ENCODE measurements at regions not wholly inside any gene's neighbourhood (a gene's known extent, or its start where the extent isn't known, plus 50 kb on each side); places are given as distances from the start of the nearest gene placed in this dataset.

GRCh38 chr14:25150934-25151790 lies 101.2 kb upstream of the STXBP6 start:
- peak; percentile 48 for DNase-seq (ENCODE audit: low spot score)

GRCh38 chr14:25150401-25150800 lies 100.5 kb upstream of the STXBP6 start:
- DNase-seq (ENCODE audit: low spot score): peak; percentile 35

DNA sequence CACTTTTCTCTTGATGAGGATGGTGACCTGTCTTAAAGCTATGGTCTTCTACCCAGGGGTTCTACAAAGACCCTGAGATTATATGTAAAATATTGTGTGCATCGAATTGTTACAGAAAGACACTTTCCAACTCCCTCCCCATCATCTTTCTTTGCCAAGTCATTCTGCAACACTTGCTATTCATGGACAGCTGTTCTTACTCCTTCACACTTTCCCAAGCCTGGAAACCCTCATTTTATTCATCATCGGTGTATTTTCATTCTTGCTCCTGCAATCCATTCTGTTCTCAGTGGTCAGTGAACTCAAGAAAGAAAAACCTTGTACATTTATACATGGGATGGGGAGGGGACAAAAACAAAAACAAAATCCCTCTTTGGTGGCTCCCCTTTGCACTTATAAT lies 90.5 kb upstream of the STXBP6 start:
- no peak for DNase-seq (ENCODE audit: low spot score)

- DNase-seq (ENCODE audit: low spot score): no peak
Observed at GRCh38 chr14:25136811-25137210, 86.9 kb upstream of the STXBP6 start.

DNA sequence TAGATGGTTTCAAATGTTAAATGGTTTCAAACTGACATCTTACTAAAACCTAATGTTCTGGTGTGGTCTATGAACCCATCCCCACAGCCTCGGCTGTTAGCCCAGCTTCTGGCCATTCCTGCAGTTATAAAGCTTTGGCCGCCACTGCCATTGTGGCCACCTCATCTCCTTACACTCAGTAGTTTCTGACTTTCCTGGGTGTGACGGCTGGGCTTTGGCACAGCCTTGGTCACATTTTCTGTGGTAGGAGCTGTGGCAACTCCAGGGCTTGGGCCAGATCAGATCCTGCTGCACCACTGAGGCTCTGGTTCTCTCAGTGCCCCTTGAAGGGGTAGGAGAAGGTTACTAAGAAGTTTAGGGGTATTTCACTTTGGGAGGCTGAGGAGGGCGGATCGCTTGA lies 84.2 kb upstream of the STXBP6 start:
- DNase-seq (ENCODE audit: low spot score): no peak

DNA sequence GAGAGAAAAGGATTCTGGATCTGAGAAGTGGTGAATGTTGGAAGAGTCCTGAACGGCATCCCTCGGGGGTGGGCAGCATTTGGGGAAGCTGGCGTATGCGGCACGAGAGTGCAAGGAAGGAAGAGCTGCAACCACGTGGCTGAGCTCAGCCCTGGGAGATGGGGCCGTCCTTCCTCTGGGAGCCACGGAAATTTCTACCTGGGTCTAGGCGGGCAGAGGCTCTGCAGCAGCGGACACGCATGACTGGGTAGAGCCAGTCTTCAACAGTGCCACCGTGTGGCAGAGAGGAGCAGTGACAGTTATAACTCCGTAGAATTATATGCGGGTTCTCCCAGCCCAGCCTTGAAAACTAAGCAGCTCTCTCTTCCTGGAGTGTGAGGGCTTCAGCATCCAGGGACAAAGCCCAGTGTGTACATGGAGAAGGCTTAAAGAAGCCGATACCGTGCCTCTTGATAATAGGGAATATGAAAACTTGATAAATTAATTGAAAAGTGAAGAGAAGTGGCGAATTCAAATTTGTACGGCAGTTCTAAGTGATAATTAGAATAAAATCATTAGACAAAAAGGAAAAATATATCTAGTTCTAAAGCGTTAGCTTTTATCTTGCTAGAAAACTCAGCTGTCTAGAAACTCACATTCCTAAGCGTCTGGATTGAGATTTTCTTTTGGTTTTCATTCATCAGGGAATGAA lies 82.9 kb upstream of the STXBP6 start:
- DNase-seq (ENCODE audit: low spot score): peak; percentile 66

- DNase-seq (ENCODE audit: low spot score): no peak
Observed at GRCh38 chr14:25132094-25132493, 82.1 kb upstream of the STXBP6 start.

GRCh38 chr14:25122843-25123242 lies 72.9 kb upstream of the STXBP6 start:
- DNase-seq (ENCODE audit: low spot score): no peak

DNA sequence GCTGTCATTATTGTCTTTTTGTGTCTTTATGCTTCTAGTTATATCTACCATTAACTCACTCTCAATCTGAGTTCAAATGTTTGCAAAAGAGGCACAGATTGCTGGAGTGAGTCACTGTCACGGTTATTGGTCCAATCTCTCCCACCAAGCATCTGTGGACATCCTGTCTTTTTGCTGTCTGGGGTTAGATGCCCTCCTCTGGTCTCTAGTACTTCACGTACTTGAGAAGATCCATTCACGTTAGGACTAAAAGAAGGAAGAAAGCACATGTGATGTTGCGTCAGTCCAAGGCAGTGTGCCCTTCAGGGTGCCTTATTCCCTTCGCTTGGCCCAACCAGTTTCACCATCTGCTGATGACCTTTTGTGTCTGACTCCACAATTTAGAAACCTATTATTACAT lies 72.3 kb upstream of the STXBP6 start:
- no peak for DNase-seq (ENCODE audit: low spot score)

GRCh38 chr14:25121337-25122129 lies 71.6 kb upstream of the STXBP6 start:
- DNase-seq (ENCODE audit: low spot score): peak; percentile 11

- no peak for DNase-seq (ENCODE audit: low spot score)
Observed at GRCh38 chr14:25120261-25120660, 70.3 kb upstream of the STXBP6 start.

DNA sequence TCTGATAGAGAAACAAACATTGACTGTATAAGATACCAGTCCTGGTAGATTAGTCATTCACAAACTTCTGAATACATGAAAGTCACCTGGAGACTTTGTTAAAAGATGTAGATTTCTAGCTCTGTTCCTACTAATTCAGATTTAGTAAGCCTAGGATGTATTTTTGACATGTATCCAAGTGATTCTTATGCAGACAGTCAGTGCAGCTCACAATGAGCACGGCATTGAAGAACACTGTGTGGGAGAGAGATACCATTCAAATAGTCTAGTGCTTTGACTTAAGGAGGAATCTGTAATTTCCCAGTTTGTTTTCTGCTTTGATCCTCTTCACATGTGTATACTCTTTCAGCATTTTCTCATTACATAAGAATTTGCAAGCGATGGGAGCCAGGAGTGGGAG lies 68.7 kb upstream of the STXBP6 start:
- no peak for DNase-seq (ENCODE audit: low spot score)

GRCh38 chr14:25117342-25117741 lies 67.4 kb upstream of the STXBP6 start:
- DNase-seq (ENCODE audit: low spot score): no peak

DNA sequence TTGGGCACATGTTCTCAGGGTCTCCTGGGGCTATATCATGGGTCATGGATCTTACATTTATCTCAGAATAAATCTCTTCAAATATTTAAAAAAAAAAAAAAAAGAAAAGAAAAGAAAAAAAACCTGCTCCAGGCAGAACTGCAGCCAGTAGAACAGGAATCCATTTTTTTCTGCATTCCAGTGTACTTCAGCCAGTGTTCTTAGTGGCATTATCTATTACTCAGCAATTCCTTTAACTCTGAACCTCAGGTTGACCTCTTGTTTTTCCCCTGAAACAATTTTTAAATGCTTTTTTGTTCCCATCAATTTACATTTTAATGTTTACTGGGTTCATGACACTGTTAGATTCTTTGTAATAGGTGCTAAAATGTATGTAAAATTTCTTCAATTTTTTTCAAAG lies 66.7 kb upstream of the STXBP6 start:
- DNase-seq (ENCODE audit: low spot score): peak; percentile 17

GRCh38 chr14:25113394-25113793 lies 63.4 kb upstream of the STXBP6 start:
- DNase-seq (ENCODE audit: low spot score): no peak

DNA sequence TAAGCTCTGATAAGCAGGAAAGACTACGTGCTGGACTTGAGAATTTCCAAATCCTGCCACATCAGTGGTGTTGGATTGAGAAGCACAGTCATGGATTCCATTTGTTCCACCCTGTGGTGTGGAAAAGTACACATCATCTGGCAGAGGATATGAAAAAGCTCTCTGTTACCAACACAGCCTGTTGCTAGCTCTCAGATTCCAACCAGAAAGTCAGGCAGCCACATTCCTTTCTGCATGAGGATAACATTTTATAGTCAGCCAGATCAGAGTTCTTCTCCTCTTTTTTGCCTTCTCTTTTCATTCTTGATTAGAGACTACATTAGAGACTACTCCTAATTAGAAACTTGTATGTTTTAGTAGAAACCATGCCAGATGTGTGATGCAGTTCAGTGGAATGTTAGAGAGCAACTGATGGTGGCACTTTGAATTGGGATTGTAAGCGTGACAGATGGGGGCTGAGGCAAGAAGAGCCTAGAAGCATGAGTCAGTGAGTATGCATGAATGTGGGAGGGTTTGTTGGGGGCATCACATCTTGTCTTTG lies 61.2 kb upstream of the STXBP6 start:
- peak; percentile 91 for DNase-seq (ENCODE audit: low spot score)

DNA sequence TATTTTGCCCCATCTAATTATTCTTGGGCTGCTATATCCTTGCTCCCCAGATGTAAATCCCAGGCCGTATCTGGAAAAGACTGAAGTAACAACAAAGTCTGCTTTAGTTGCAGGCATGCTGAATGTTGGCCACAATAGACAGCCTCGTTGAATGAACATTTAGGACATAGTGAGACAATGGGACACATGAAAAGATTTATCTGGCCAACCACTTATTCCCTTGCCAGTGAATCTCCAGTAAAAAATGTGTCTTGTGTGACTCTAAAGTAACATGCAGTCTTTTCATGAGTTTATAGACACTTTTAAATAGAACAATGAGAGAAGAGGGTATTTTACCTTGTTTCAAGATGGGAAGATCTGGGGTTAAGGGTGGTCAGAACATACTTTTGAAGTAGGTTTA lies 60.2 kb upstream of the STXBP6 start:
- DNase-seq (ENCODE audit: low spot score): no peak

DNA sequence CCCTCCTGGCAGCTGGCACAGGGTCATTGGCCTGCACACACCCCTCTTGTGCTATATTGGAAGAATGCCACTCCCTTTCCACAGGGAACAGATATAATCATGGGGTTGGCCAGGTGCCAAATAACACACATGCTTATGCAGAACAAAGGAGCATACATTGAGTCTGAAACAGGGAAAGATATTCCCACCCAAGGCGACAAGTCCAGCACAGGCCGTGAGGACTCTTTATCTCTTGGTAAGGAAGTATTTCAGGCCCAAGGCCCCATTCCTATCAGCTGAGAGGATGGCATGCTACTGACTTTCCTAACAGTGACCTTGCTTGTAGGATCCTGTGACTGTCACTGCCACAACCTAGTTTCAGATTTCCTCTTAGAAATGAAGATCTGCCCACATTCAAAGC lies 59.0 kb upstream of the STXBP6 start:
- DNase-seq (ENCODE audit: low spot score): peak; percentile 17

DNA sequence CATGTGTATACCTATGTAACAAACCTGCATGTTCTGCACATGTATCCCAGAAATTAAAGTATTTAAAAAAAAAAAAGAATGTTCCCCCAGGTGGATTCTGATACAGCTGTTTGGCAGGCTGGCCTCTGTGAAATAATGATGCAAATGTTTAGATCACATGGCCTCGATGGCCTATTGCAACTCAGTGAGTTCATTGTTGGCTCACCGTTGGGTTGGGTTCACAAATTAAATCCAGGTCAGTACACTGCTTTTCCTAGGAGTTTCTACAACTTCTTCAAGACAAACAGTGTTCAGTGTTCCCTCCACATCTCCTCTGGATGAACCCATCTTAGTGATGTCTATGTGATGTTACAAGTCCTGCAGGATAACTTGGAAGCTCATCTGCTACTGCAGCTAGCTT lies 58.3 kb upstream of the STXBP6 start:
- DNase-seq (ENCODE audit: low spot score): no peak

DNA sequence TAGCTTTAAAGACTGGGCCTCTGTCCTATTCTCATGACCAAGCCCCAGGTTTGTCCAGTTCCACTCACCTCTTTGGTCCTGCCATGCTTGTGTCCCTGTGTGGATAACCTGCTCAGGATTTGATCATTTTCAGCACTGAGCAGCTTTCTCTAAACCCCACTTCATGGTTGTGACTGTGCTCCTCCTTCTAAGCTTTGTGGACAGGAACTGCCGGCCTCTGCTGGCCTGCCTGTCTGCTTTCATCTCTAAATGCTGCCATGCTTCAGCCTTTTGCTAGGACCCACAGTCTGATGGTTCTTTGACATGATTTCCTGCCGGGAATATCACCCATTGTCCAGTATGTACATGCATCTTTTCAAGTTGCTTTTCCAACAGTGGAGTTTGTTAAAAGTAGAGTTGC lies 53.9 kb upstream of the STXBP6 start:
- no peak for DNase-seq (ENCODE audit: low spot score)

GRCh38 chr14:25103271-25103670 lies 53.3 kb upstream of the STXBP6 start:
- DNase-seq (ENCODE audit: low spot score): no peak

GRCh38 chr14:25102788-25103187 lies 52.8 kb upstream of the STXBP6 start:
- no peak for DNase-seq (ENCODE audit: low spot score)

GRCh38 chr14:25101276-25101675 lies 51.3 kb upstream of the STXBP6 start:
- DNase-seq (ENCODE audit: low spot score): no peak
